ENCODE measurements at regions not wholly inside any gene's neighbourhood (a gene's known extent, or its start where the extent isn't known, plus 50 kb on each side); places are given as distances from the start of the nearest gene placed in this dataset.

DNA sequence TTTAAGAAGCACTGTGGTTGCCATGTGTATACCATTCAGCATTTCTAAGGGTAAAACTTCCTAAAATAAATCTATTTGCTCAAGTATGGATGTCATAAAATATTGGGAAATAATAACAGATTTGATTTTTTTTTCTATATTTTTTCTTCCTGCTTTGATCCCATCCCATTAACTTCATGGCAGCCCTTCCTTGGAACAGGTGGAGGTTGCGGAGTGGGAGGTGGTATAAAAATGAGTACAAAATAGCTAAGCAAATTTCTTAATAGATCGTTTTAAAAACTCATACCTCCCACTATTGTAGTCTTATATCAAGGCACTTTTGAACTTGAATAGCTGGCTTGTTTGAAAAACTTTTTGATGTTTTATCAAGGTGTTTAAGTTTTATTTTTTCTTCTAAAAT, 152.1 kb upstream of the KYNU start:
- TF ChIP-seq, protein P1, sequence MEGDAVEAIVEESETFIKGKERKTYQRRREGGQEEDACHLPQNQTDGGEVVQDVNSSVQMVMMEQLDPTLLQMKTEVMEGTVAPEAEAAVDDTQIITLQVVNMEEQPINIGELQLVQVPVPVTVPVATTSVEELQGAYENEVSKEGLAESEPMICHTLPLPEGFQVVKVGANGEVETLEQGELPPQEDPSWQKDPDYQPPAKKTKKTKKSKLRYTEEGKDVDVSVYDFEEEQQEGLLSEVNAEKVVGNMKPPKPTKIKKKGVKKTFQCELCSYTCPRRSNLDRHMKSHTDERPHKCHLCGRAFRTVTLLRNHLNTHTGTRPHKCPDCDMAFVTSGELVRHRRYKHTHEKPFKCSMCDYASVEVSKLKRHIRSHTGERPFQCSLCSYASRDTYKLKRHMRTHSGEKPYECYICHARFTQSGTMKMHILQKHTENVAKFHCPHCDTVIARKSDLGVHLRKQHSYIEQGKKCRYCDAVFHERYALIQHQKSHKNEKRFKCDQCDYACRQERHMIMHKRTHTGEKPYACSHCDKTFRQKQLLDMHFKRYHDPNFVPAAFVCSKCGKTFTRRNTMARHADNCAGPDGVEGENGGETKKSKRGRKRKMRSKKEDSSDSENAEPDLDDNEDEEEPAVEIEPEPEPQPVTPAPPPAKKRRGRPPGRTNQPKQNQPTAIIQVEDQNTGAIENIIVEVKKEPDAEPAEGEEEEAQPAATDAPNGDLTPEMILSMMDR (IDR thresholded peaks at IDR 0.05; ENCODE audit: insufficient read depth, low read depth, low read length, missing control alignments) = no peak
- H3K4me3 ChIP-seq (ENCODE audit: low read depth, low read length) = no peak overlapping the region

GRCh38 chr2:142724713-142725349, 152.6 kb upstream of the KYNU start:
- no peak for DNase-seq (ENCODE audit: low read depth)
- no peak overlapping the region for H3K4me3 ChIP-seq (ENCODE audit: low read depth, low read length)

More for the DNA sequence above, 152.1 kb upstream of the KYNU start:
- DNase-seq (ENCODE audit: low read depth) = no peak

DNA sequence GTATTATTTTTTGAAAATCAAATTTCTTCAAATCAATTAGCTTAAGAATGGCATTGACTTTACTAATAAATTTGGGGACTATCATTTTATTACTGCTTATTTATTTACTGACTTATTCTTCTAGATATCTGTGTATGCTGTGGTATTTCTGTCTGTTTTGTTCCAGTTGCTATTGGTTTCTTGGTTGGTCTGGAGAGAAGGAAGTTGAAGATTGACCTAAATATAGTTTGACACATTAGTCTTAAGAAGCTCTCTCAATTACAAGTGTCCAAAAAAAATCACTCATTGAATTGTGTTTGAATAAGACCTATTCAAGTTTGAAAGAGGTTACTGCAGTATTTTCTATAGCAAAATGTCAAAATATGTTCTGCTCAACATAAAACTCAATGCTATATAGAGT, 153.3 kb upstream of the KYNU start:
- TF ChIP-seq, protein P1 (IDR thresholded peaks at IDR 0.05; ENCODE audit: insufficient read depth, low read depth, low read length, missing control alignments) = no peak
- no peak overlapping the region for H3K4me3 ChIP-seq (ENCODE audit: low read depth, low read length)
- no peak for DNase-seq (ENCODE audit: low read depth)

More at GRCh38 chr2:142724713-142725349, 152.6 kb upstream of the KYNU start:
- TF ChIP-seq, protein P1 (IDR thresholded peaks at IDR 0.05; ENCODE audit: insufficient read depth, low read depth, low read length, missing control alignments) = no peak

DNA sequence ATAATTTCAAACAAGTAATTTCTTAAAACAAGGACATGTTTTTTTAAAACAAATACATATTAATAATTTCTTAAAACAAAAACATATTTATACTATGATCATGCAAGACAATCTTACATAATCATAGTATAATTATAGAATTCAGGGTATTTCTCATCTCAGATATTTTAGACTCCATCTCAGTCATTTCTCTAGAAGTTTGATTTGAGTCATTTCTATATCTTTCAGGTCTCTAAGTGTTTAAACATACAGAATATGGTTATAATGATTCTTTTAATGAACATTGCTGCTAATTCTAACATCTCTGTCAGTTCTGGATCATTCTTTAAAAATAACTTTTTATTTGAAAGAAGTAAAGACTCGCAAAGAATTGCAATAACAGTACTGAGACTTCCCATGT, 154.2 kb upstream of the KYNU start:
- H3K4me3 ChIP-seq (ENCODE audit: low read depth, low read length) = no peak overlapping the region
- TF ChIP-seq, protein P1 (IDR thresholded peaks at IDR 0.05; ENCODE audit: insufficient read depth, low read depth, low read length, missing control alignments) = no peak
- no peak for DNase-seq (ENCODE audit: low read depth)

DNA sequence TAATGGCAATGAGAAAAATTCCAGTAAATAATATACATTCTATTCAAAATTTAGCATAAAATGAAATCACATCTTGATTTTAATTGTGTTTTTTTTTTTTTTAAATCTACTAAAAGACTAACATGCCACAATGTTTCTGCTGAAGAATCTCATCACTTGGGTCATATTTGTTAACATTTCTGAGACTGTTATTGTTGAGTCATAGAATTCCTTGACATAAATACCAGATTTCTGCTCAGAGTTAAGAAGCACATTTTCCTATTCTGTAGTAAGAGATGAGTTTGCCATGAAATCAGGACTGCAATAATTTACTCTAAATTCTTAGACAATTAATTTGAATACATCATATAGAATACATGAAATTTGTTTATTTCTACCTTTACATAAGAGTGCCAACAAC, 154.9 kb upstream of the KYNU start:
- TF ChIP-seq, protein P1 (IDR thresholded peaks at IDR 0.05; ENCODE audit: insufficient read depth, low read depth, low read length, missing control alignments) = no peak
- H3K4me3 ChIP-seq (ENCODE audit: low read depth, low read length) = no peak overlapping the region
- DNase-seq (ENCODE audit: low read depth) = no peak

GRCh38 chr2:142722086-142722485, 155.4 kb upstream of the KYNU start:
- no peak for DNase-seq (ENCODE audit: low read depth)
- H3K4me3 ChIP-seq (ENCODE audit: low read depth, low read length) = no peak overlapping the region
- TF ChIP-seq, protein P1 (IDR thresholded peaks at IDR 0.05; ENCODE audit: insufficient read depth, low read depth, low read length, missing control alignments) = no peak

- DNase-seq (ENCODE audit: low read depth) = no peak
- no peak overlapping the region for H3K4me3 ChIP-seq (ENCODE audit: low read depth, low read length)
- TF ChIP-seq, protein P1 (IDR thresholded peaks at IDR 0.05; ENCODE audit: insufficient read depth, low read depth, low read length, missing control alignments) = no peak
Observed at GRCh38 chr2:142721015-142721414, 156.4 kb upstream of the KYNU start.

Measured in GM12865 (cell line).